HepG2 (cell line): ENCODE measurements at regions not wholly inside any gene's neighbourhood (a gene's known extent, or its start where the extent isn't known, plus 50 kb on each side); places are given as distances from the start of the nearest gene placed in this dataset.

Source experiments
- ATAC-seq: fragments of 200-7000 bp; cut with Tn5 transposase; 3 replicates; pipeline ENCODE4 v1.9.1; 2020; ENCODE audit warnings: mild to moderate bottlenecking, moderate library complexity
- BruUV-seq: library from RNA; stranded (reverse); fragments of 400-500 nt; replicated peaks from 2 replicates; lab custom pipeline; 2021; lab: Mats Ljungman, UMichigan
- CTCF ChIA-PET: fragments of 300-600 bp; formaldehyde crosslinking; extraction: SDS; loops from one replicate; lab custom pipeline; 2021; ENCODE audit warnings: low total read pairs, inconsistent platforms, low intra/inter-chr PET ratio; lab: Yijun Ruan, JAX
- POLR2A ChIA-PET: fragments of 350-600 bp; sonication (Branson Sonifier 250); formaldehyde crosslinking; loops from one replicate; lab custom pipeline; 2020; ENCODE audit warnings: antibody characterized with exemption, inconsistent platforms; lab: Yijun Ruan, JAX
- DNase-seq: peaks from one replicate; pipeline ENCODE4 v3.0.0-alpha.2; 2015; ENCODE audit warnings: low spot score
- FAIRE-seq: peaks from 3 replicates; lab custom pipeline; 2011; peaks lifted over from hg19 to GRCh38; lab: Jason Lieb, UNC
- H2AFZ ChIP-seq: one replicate; pipeline ENCODE4 v1.6.1; 2011; ENCODE audit warnings: low read length, inconsistent platforms
- H3K27ac ChIP-seq: fragments of 300-600 bp; 3 replicates; pipeline ENCODE4 v1.8.0; 2011; ENCODE audit warnings: mixed run types, mild to moderate bottlenecking, mixed read lengths, low read length, inconsistent platforms; ENCODE audit not compliant: insufficient read depth; ENCODE audit errors: extremely low read length
- H3K27me3 ChIP-seq, 2 experiments: fragments of 200-600 bp in 1 of 2; 2 replicates in 1 of 2; 3 replicates in 1 of 2; pipeline versions ENCODE4 v1.6.0 to v1.8.0; 2011; ENCODE audit warnings: low read length in 2 of 2, mild to moderate bottlenecking in 2 of 2, moderate library complexity in 2 of 2, inconsistent platforms in 1 of 2; ENCODE audit not compliant: insufficient read depth in 2 of 2, control insufficient read depth in 1 of 2
- H3K36me3 ChIP-seq, 2 experiments: fragments of 200-600 bp in 1 of 2; replicated peaks in 1 of 2; 2 replicates in 1 of 2; 3 replicates in 1 of 2; pipeline versions ENCODE4 v1.5.1 to v1.8.0; 2011; ENCODE audit warnings: low read length in 2 of 2, inconsistent platforms in 1 of 2; ENCODE audit not compliant: insufficient read depth in 2 of 2, control insufficient read depth in 1 of 2
- H3K4me1 ChIP-seq: 2 replicates; pipeline ENCODE4 v1.5.1; 2012; ENCODE audit warnings: low read length, inconsistent platforms; ENCODE audit not compliant: insufficient read depth
- H3K4me2 ChIP-seq: 2 replicates; pipeline ENCODE4 v1.6.0; 2011; ENCODE audit warnings: low read depth, low read length, inconsistent platforms
- H3K4me3 ChIP-seq, 3 experiments: fragments of 200-600 bp in 1 of 3; sonication (generic), shearing (Covaris generic) in 1 of 3; replicated peaks in 1 of 3; 2 replicates each; pipeline ENCODE4 v1.5.1; 2011 to 2016; ENCODE audit warnings: low read length in 3 of 3, inconsistent platforms in 2 of 3, low read depth in 2 of 3, mild to moderate bottlenecking in 2 of 3, control low read depth in 1 of 3, mixed read lengths in 1 of 3; ENCODE audit not compliant: insufficient read depth in 1 of 3
- H3K79me2 ChIP-seq: one replicate; pipeline ENCODE4 v1.6.1; 2011; ENCODE audit warnings: low read length, inconsistent platforms; ENCODE audit not compliant: insufficient read depth
- H3K9ac ChIP-seq: 2 replicates; pipeline ENCODE4 v1.6.0; 2011; ENCODE audit warnings: mild to moderate bottlenecking, low read depth, low read length, inconsistent platforms; ENCODE audit not compliant: insufficient read depth
- H3K9me3 ChIP-seq: 2 replicates; pipeline ENCODE4 v1.5.1; 2012; ENCODE audit warnings: mild to moderate bottlenecking, low read length
- H4K20me1 ChIP-seq: 2 replicates; pipeline ENCODE4 v1.6.0; 2011; ENCODE audit warnings: inconsistent platforms, mild to moderate bottlenecking, low read length, moderate library complexity; ENCODE audit not compliant: insufficient read depth
- GLI4 ChIP-seq: sonication (generic); formaldehyde crosslinking; IDR thresholded peaks from 2 replicates; pipeline ENCODE4 v1.5.1; 2020; ENCODE audit warnings: missing genetic modification reagents, mild to moderate bottlenecking, moderate library complexity, borderline replicate concordance
- NRL ChIP-seq: sonication (generic); formaldehyde crosslinking; IDR thresholded peaks from 2 replicates; pipeline ENCODE4 v1.5.0; 2020; ENCODE audit warnings: missing genetic modification reagents, mild to moderate bottlenecking, moderate library complexity, borderline replicate concordance
- RBM22 ChIP-seq: fragments of 200-400 bp; formaldehyde crosslinking; optimal IDR thresholded peaks from 2 replicates; pipeline ENCODE3; 2017; ENCODE audit warnings: mild to moderate bottlenecking, low read length, moderate library complexity
- SIX4 ChIP-seq: sonication (generic); formaldehyde crosslinking; IDR thresholded peaks from 2 replicates; pipeline ENCODE4 v1.4.0; 2020; ENCODE audit warnings: missing genetic modification reagents
- TOE1 ChIP-seq: sonication (generic); formaldehyde crosslinking; IDR thresholded peaks from 2 replicates; pipeline ENCODE4 v1.4.0; 2020; ENCODE audit warnings: mild to moderate bottlenecking, missing genetic modification reagents
- TRIM24 ChIP-seq: sonication (generic); formaldehyde crosslinking; IDR thresholded peaks from 2 replicates; pipeline ENCODE4 v1.8.0; 2022; ENCODE audit warnings: mild to moderate bottlenecking, missing genetic modification reagents
- ZBTB20 ChIP-seq: sonication (generic); formaldehyde crosslinking; IDR thresholded peaks from 2 replicates; pipeline ENCODE4 v1.8.1; 2023; ENCODE audit warnings: missing genetic modification reagents, low read depth, mild to moderate bottlenecking, borderline replicate concordance
- ZNF282 ChIP-seq: fragments of 450-650 bp; IDR thresholded peaks from 2 replicates; pipeline ENCODE4 v1.6.1; 2018; ENCODE audit not compliant: partially characterized antibody
- ZNF569 ChIP-seq: sonication (generic); formaldehyde crosslinking; IDR thresholded peaks from 2 replicates; pipeline ENCODE4 v1.5.0; 2020; ENCODE audit warnings: mild to moderate bottlenecking, missing genetic modification reagents, moderate library complexity, borderline replicate concordance
- ZNF772 ChIP-seq: sonication (generic); formaldehyde crosslinking; IDR thresholded peaks from 2 replicates; pipeline ENCODE4 v1.5.0; 2020; ENCODE audit warnings: mild to moderate bottlenecking, missing genetic modification reagents
- ZSCAN21 ChIP-seq: sonication (generic); formaldehyde crosslinking; IDR thresholded peaks from 2 replicates; pipeline ENCODE4 v1.8.0; 2022; ENCODE audit warnings: mild to moderate bottlenecking, missing genetic modification reagents, moderate library complexity, borderline replicate concordance
- WGBS: methylation state at CpG from one replicate; pipeline ENCODE4 v1.1.6; 2017; ENCODE audit warnings: low lambda C conversion rate; 5-methylcytosine and 5-hydroxymethylcytosine counted together
- in situ Hi-C: cut with HindIII; loops from 2 replicates; pipeline ENCODE4 v1.10.0; 2017; ENCODE audit warnings: low pct_unique_long_range_greater_than_20kb; ENCODE audit not compliant: extremely low pct_ligation_motif_present
- intact Hi-C: fragments of 100-400 bp; cut with micrococcal nuclease; formaldehyde crosslinking; loops from one replicate; pipeline ENCODE4 v1.10.0; 2022; ENCODE audit not compliant: unreplicated experiment
- TF ChIP-seq, protein P1 (sequence below): sonication (generic); formaldehyde crosslinking; IDR thresholded peaks from 2 replicates; pipeline ENCODE4 v1.8.0; 2022; ENCODE audit warnings: mild to moderate bottlenecking, missing genetic modification reagents; ENCODE audit not compliant: insufficient replicate concordance
- TF ChIP-seq, protein P2 (sequence below): sonication (generic); formaldehyde crosslinking; IDR thresholded peaks from 2 replicates; pipeline ENCODE4 v1.4.0; 2020; ENCODE audit warnings: missing genetic modification reagents
- TF ChIP-seq, protein P3 (sequence below): sonication (generic); formaldehyde crosslinking; IDR thresholded peaks from 2 replicates; pipeline ENCODE4 v1.4.0; 2020; ENCODE audit warnings: missing genetic modification reagents

DNA sequence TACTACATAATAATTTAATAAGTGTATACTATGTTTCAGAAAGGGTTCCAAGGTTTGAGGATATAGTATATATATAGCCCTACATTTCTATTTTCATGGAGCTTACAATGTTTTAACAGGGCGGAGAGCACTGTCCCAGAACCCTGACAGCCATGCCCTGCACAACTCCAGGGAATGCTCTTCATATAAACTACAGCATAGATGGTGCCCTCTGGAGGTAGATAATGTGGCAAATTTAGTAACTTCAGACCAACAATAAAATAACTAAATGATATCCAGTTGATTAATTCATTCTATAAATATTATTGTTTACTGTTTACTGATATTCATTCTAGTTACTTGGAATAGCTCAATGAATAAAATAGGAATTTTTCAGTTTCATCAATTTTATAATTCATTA lies 693.7 kb upstream of the CCDC179 start:
- ATAC-seq = no peak
- Histone ChIP-seq H3K4me2 (no peak overlapping the region), H3K79me2 (no peaks in the 10 kb centered on the region), H2AFZ (no peak overlapping the region), H3K4me3 (no peak overlapping the region), H3K36me3 (no peaks in the 10 kb centered on the region), H4K20me1 (no peaks in the 10 kb centered on the region), H3K27me3 (no peaks in the 10 kb centered on the region), H3K27ac (no peak overlapping the region), H3K9me3 (no peaks in the 10 kb centered on the region), H3K9ac (no peak overlapping the region), H3K4me1 (no peaks in the 10 kb centered on the region)
- 3% methylated on average over 1 of the region's 1 CpG for WGBS
- ChIA-PET CTCF (no interaction called here), POLR2A (no interaction called here)
- in situ Hi-C loops (no loop called here), intact Hi-C loops (loop anchor here (1.0 kb wide), 1 partner anchor 441 kb away; no protein-coding TSS in a partner anchor)
- FAIRE-seq = no peak
- peak; percentile 2 for DNase-seq
- no peak for TF ChIP-seq TOE1 (CRISPR knock-in tag)
- TF ChIP-seq TRIM24 (CRISPR knock-in tag) = no peak
- TF ChIP-seq ZBTB20 (CRISPR knock-in tag) = no peak
- no peak for TF ChIP-seq RBM22
- BruUV-seq = no TSS peak

DNA sequence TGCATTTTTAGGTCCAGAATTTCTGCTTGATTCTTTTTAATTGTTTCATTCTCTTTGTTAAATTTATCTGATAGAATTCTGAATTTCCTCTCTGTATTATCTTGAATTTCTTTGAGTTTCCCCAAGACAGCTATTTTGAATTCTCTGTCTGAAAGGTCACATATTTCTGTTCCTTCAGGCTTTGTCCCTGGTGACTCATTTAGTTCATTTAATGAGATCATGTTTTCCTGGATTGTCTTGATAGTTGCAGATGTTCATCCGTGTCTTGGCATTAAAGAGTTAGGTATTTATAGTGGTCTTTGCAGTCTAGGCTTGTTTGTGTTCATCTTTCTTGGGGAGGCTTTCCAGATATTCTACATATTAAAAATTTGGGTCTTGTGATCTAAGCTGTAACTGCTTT lies 694.8 kb upstream of the CCDC179 start:
- H2AFZ ChIP-seq = no peak overlapping the region
- H3K4me3 ChIP-seq = no peak overlapping the region
- H3K79me2 ChIP-seq = no peaks in the 10 kb centered on the region
- BruUV-seq = no TSS peak
- no peak overlapping the region for H3K4me2 ChIP-seq
- no peak overlapping the region for H3K27ac ChIP-seq
- H3K4me1 ChIP-seq = no peaks in the 10 kb centered on the region
- no peak overlapping the region for H3K9ac ChIP-seq
- no peaks in the 10 kb centered on the region for H3K27me3 ChIP-seq
- no peaks in the 10 kb centered on the region for H3K36me3 ChIP-seq
- POLR2A ChIA-PET = no interaction called here
- no peak for FAIRE-seq
- intact Hi-C loops (no loop called here), in situ Hi-C loops (no loop called here)
- no peak for DNase-seq
- ATAC-seq = no peak
- 0% methylated on average over 1 of the region's 1 CpG for WGBS
- H4K20me1 ChIP-seq = no peaks in the 10 kb centered on the region
- no peaks in the 10 kb centered on the region for H3K9me3 ChIP-seq
- CTCF ChIA-PET = no interaction called here
- TF ChIP-seq, protein P1, sequence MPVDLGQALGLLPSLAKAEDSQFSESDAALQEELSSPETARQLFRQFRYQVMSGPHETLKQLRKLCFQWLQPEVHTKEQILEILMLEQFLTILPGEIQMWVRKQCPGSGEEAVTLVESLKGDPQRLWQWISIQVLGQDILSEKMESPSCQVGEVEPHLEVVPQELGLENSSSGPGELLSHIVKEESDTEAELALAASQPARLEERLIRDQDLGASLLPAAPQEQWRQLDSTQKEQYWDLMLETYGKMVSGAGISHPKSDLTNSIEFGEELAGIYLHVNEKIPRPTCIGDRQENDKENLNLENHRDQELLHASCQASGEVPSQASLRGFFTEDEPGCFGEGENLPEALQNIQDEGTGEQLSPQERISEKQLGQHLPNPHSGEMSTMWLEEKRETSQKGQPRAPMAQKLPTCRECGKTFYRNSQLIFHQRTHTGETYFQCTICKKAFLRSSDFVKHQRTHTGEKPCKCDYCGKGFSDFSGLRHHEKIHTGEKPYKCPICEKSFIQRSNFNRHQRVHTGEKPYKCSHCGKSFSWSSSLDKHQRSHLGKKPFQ (CRISPR knock-in tag) = no peak
- TF ChIP-seq ZNF569 (CRISPR knock-in tag) (no peak), ZNF772 (no peak), ZSCAN21 (CRISPR knock-in tag) (no peak), GLI4 (CRISPR knock-in tag) (no peak), SIX4 (CRISPR knock-in tag) (no peak), NRL (CRISPR knock-in tag) (no peak), ZNF282 (no peak)
- TF ChIP-seq, protein P2, sequence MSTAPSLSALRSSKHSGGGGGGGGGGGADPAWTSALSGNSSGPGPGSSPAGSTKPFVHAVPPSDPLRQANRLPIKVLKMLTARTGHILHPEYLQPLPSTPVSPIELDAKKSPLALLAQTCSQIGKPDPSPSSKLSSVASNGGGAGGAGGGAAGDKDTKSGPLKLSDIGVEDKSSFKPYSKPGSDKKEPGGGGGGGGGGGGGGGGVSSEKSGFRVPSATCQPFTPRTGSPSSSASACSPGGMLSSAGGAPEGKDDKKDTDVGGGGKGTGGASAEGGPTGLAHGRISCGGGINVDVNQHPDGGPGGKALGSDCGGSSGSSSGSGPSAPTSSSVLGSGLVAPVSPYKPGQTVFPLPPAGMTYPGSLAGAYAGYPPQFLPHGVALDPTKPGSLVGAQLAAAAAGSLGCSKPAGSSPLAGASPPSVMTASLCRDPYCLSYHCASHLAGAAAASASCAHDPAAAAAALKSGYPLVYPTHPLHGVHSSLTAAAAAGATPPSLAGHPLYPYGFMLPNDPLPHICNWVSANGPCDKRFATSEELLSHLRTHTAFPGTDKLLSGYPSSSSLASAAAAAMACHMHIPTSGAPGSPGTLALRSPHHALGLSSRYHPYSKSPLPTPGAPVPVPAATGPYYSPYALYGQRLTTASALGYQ = no peak
- TF ChIP-seq, protein P3, sequence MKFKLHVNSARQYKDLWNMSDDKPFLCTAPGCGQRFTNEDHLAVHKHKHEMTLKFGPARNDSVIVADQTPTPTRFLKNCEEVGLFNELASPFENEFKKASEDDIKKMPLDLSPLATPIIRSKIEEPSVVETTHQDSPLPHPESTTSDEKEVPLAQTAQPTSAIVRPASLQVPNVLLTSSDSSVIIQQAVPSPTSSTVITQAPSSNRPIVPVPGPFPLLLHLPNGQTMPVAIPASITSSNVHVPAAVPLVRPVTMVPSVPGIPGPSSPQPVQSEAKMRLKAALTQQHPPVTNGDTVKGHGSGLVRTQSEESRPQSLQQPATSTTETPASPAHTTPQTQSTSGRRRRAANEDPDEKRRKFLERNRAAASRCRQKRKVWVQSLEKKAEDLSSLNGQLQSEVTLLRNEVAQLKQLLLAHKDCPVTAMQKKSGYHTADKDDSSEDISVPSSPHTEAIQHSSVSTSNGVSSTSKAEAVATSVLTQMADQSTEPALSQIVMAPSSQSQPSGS = no peak
